Neuronal stem cell (in vitro differentiated cells): ENCODE measurements at regions not wholly inside any gene's neighbourhood (a gene's known extent, or its start where the extent isn't known, plus 50 kb on each side); places are given as distances from the start of the nearest gene placed in this dataset.

Experiments
- DNase-seq: peaks from one replicate; pipeline ENCODE4 v3.0.0-alpha.2; 2013; ENCODE audit warnings: low spot score
- H2AFZ ChIP-seq: one replicate; pipeline ENCODE4 v1.6.1; 2013; ENCODE audit warnings: mild to moderate bottlenecking, low read length, inconsistent platforms
- H2AK5ac ChIP-seq: 2 replicates; pipeline ENCODE4 v1.6.1; 2013; ENCODE audit warnings: low read depth, mild to moderate bottlenecking, inconsistent platforms, low read length, moderate library complexity, mixed read lengths
- H2BK120ac ChIP-seq: 2 replicates; pipeline ENCODE4 v1.6.1; 2013; ENCODE audit warnings: low read depth, mild to moderate bottlenecking, inconsistent platforms, low read length, moderate library complexity, mixed read lengths
- H2BK12ac ChIP-seq: one replicate; pipeline ENCODE4 v1.6.1; 2013; ENCODE audit warnings: low read length, inconsistent platforms
- H2BK15ac ChIP-seq: 2 replicates; pipeline ENCODE4 v1.6.1; 2013; ENCODE audit warnings: mild to moderate bottlenecking, low read length, inconsistent platforms, mixed read lengths
- H2BK5ac ChIP-seq: one replicate; pipeline ENCODE4 v1.6.1; 2013; ENCODE audit warnings: inconsistent platforms, mild to moderate bottlenecking, low read length, moderate library complexity
- H3K14ac ChIP-seq: one replicate; pipeline ENCODE4 v1.6.1; 2013; ENCODE audit warnings: low read length, inconsistent platforms
- H3K18ac ChIP-seq: 2 replicates; pipeline ENCODE4 v1.6.1; 2013; ENCODE audit warnings: low read length, inconsistent platforms
- H3K23ac ChIP-seq: 2 replicates; pipeline ENCODE4 v1.6.1; 2013; ENCODE audit warnings: low read depth, mild to moderate bottlenecking, mixed read lengths, low read length, inconsistent platforms; ENCODE audit not compliant: poor library complexity
- H3K27ac ChIP-seq: replicated peaks from 3 replicates; pipeline ENCODE4 v1.5.1; 2013; ENCODE audit warnings: low read length, inconsistent platforms
- H3K27me3 ChIP-seq, 3 experiments: 2 replicates each; pipeline ENCODE4 v1.6.1; 2013; ENCODE audit warnings: low read length in 3 of 3, mild to moderate bottlenecking in 2 of 3, inconsistent platforms in 1 of 3, low read depth in 1 of 3, mixed read lengths in 1 of 3, moderate library complexity in 1 of 3; ENCODE audit not compliant: control insufficient read depth in 3 of 3, insufficient read depth in 3 of 3
- H3K36me3 ChIP-seq, 2 donors: replicated peaks in 1 of 2; 2 replicates each; pipeline ENCODE4 v1.6.1; 2013; ENCODE audit warnings: low read length in 2 of 2; ENCODE audit not compliant: control insufficient read depth in 2 of 2, insufficient read depth in 2 of 2
- H3K4ac ChIP-seq: 2 replicates; pipeline ENCODE4 v1.6.1; 2013; ENCODE audit warnings: inconsistent platforms, mild to moderate bottlenecking, low read length, moderate library complexity
- H3K4me1 ChIP-seq, 2 donors: 1 replicate in 1 of 2; 2 replicates in 1 of 2; pipeline ENCODE4 v1.6.1; 2013; ENCODE audit warnings: low read length in 2 of 2, low read depth in 1 of 2; ENCODE audit not compliant: control insufficient read depth in 2 of 2, insufficient read depth in 1 of 2
- H3K4me2 ChIP-seq: one replicate; pipeline ENCODE4 v1.6.1; 2013; ENCODE audit warnings: mild to moderate bottlenecking, low read length, inconsistent platforms; ENCODE audit not compliant: insufficient read depth, poor library complexity, severe bottlenecking
- H3K4me3 ChIP-seq, 2 donors: 2 replicates each; pipeline ENCODE4 v1.5.1; 2013; ENCODE audit warnings: low read length in 2 of 2, mild to moderate bottlenecking in 2 of 2, inconsistent platforms in 1 of 2, moderate library complexity in 1 of 2
- H3K79me1 ChIP-seq: one replicate; pipeline ENCODE4 v1.6.1; 2013; ENCODE audit warnings: low read depth, mild to moderate bottlenecking, inconsistent platforms, low read length, moderate library complexity
- H3K9ac ChIP-seq: one replicate; pipeline ENCODE4 v1.6.1; 2013; ENCODE audit warnings: mild to moderate bottlenecking, low read depth, low read length, inconsistent platforms; ENCODE audit not compliant: poor library complexity
- H3K9me3 ChIP-seq, 2 donors: replicated peaks in 1 of 2; 2 replicates each; pipeline versions ENCODE3 to v1.6.1; 2013; ENCODE audit warnings: low read length in 2 of 2, mild to moderate bottlenecking in 2 of 2, inconsistent platforms in 1 of 2, low read depth in 1 of 2, mixed read lengths in 1 of 2, moderate library complexity in 1 of 2; ENCODE audit not compliant: control insufficient read depth in 2 of 2, insufficient read depth in 1 of 2
- H4K8ac ChIP-seq: one replicate; pipeline ENCODE4 v1.6.1; 2013; ENCODE audit warnings: low read depth, mild to moderate bottlenecking, inconsistent platforms, low read length, moderate library complexity
- H4K91ac ChIP-seq: one replicate; pipeline ENCODE4 v1.6.1; 2013; ENCODE audit warnings: low read length, low read depth, mild to moderate bottlenecking, inconsistent platforms; ENCODE audit not compliant: poor library complexity
- WGBS, 2 donors: extraction: QIAGEN DNeasy Blood & Tissue Kit; methylation state at CpG; one replicate each; pipeline ENCODE4 v1.1.7; 2013; ENCODE audit warnings: missing lambda C conversion rate in 2 of 2, mixed read lengths in 1 of 2; ENCODE audit not compliant: insufficient read length in 2 of 2, insufficient replicate concordance in 1 of 2; ENCODE audit errors: extremely low coverage in 2 of 2; 5-methylcytosine and 5-hydroxymethylcytosine counted together

DNA sequence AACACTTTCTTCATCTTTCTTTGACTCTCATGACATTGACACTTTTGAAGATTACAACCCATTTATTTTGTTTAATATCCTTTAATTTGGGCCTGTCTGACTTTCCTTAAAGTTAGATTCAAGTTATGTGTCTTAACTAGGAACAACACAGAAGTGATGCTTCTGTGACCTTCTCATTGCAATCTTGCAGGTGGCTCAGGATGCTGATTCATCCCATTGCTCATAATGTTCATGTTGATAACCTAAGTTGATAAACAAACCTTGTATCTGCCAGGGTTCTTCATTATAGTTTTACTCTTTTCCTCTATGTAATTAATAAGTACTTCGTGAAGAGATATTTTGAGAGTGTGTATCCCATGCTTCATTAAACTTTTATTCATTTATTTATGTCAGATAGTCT is 107.2 kb upstream of the SHB start:
- no peak overlapping the region for H3K23ac ChIP-seq
- H3K14ac ChIP-seq: no peak overlapping the region
- no peak overlapping the region for H2AK5ac ChIP-seq
- H3K9me3 ChIP-seq: no peaks in the 10 kb centered on the region
- no peak overlapping the region for H3K4ac ChIP-seq
- no peaks in the 10 kb centered on the region for H3K79me1 ChIP-seq
- no peak overlapping the region for H3K18ac ChIP-seq
- H4K91ac ChIP-seq: no peak overlapping the region
- H2BK120ac ChIP-seq: no peak overlapping the region
- H3K4me1 ChIP-seq: peaks cover 0 to 3% of the 10 kb centered on the region in 2 donors
- H2BK15ac ChIP-seq: no peak overlapping the region
- H3K9ac ChIP-seq: no peak overlapping the region
- H3K27me3 ChIP-seq: no peaks in the 10 kb centered on the region
- H2BK5ac ChIP-seq: no peak overlapping the region
- H3K4me3 ChIP-seq: no peak overlapping the region
- WGBS, 2 donors: no CpG with 5 or more reads among the region's 1 CpG
- H2BK12ac ChIP-seq: no peak overlapping the region
- H3K36me3 ChIP-seq: peaks cover 0 to 2% of the 10 kb centered on the region in 2 donors
- no peak overlapping the region for H3K4me2 ChIP-seq
- no peak overlapping the region for H2AFZ ChIP-seq
- H4K8ac ChIP-seq: no peak overlapping the region
- DNase-seq: no peak
- no peak overlapping the region for H3K27ac ChIP-seq

DNA sequence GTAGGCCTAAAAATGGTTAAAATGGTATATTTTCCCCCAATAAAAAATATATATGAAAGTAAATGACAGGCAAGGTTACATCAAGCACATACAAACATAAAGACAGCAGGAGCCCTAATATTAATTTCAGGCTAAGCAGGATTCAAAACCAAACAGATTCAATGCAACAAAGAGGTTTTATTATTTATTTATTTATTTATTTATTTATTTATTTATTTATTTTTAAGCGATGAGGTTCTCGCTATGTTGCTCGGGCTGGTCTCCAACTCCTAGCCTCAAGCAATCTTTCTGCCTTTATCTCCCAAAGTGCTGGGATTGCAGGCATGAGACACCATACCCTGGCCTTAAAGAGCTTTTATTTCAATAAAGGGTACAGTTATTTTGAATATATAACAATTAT is 106.4 kb upstream of the SHB start:
- no peak overlapping the region for H3K27ac ChIP-seq
- WGBS, 2 donors: no CpG with 5 or more reads among the region's 3 CpGs
- no peaks in the 10 kb centered on the region for H3K79me1 ChIP-seq
- peaks cover 0 to 2% of the 10 kb centered on the region in 2 donors for H3K36me3 ChIP-seq
- no peak overlapping the region for H2BK12ac ChIP-seq
- H2AK5ac ChIP-seq: no peak overlapping the region
- no peak overlapping the region for H2BK5ac ChIP-seq
- H3K4me3 ChIP-seq: no peak overlapping the region
- no peak overlapping the region for H3K4ac ChIP-seq
- H2BK15ac ChIP-seq: no peak overlapping the region
- no peak overlapping the region for H3K14ac ChIP-seq
- H3K9me3 ChIP-seq: no peaks in the 10 kb centered on the region
- no peak overlapping the region for H4K8ac ChIP-seq
- H3K4me2 ChIP-seq: no peak overlapping the region
- no peak overlapping the region for H2BK120ac ChIP-seq
- H3K9ac ChIP-seq: no peak overlapping the region
- no peak overlapping the region for H4K91ac ChIP-seq
- no peak overlapping the region for H3K18ac ChIP-seq
- H3K23ac ChIP-seq: no peak overlapping the region
- H3K27me3 ChIP-seq: no peaks in the 10 kb centered on the region
- DNase-seq: no peak
- H3K4me1 ChIP-seq: peaks cover 0 to 2% of the 10 kb centered on the region in 2 donors
- no peak overlapping the region for H2AFZ ChIP-seq

DNA sequence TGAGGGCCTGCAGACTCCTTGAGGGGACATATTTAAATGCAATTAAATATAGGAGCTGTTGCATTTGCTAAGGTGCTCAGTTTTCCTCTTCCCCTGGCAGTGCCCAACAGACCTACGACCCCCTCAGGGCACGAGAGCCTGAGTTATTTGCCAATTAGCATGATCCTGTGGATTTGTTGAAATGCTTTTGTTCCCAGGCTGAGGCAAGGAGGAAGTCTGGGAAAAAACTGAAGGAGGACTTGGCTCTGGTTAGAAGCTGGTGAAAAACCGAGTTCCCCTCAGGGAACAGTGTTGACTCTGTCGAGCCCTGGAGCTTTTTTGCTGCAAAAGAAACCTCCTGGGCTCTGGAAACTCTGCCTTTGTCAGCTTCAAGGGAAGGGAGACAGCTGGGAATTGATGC is 103.6 kb upstream of the SHB start:
- H3K9me3 ChIP-seq: peaks cover 0 to 2% of the 10 kb centered on the region in 2 donors
- H3K9ac ChIP-seq: no peak overlapping the region
- no peak overlapping the region for H3K14ac ChIP-seq
- no peak overlapping the region for H4K8ac ChIP-seq
- no peak overlapping the region for H3K23ac ChIP-seq
- no CpG with 5 or more reads among the region's 4 CpGs for WGBS, 2 donors
- no peak overlapping the region for H3K4ac ChIP-seq
- no peak overlapping the region for H3K4me2 ChIP-seq
- no peaks in the 10 kb centered on the region for H3K79me1 ChIP-seq
- DNase-seq: no peak
- H2BK15ac ChIP-seq: no peak overlapping the region
- H2BK120ac ChIP-seq: no peak overlapping the region
- no peak overlapping the region for H3K4me3 ChIP-seq
- no peak overlapping the region for H2AFZ ChIP-seq
- no peak overlapping the region for H3K18ac ChIP-seq
- H3K27ac ChIP-seq: no peak overlapping the region
- H3K4me1 ChIP-seq: peaks cover 0 to 2% of the 10 kb centered on the region in 2 donors
- no peak overlapping the region for H4K91ac ChIP-seq
- no peak overlapping the region for H2BK5ac ChIP-seq
- H2AK5ac ChIP-seq: no peak overlapping the region
- H3K27me3 ChIP-seq: no peaks in the 10 kb centered on the region
- H3K36me3 ChIP-seq: peaks cover 0 to 2% of the 10 kb centered on the region in 2 donors
- no peak overlapping the region for H2BK12ac ChIP-seq

DNA sequence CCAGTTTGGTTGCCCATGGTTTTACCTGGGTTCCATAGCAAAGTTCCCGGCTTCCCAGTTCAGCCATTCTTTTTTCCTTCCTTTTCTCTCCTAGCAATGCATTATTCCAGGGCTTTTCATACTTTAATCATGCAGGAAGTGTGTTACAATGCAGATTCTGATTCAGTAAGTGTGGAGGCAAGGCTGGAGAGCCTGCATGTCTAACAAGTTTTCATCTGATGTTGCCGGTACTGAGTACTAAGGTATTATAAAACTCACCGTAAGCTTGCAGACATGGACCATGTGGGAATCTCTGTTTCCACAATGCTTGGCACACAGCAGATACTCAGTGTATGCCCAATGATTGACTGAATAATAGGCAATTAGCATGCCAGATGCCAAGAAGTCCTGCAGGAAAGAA is 102.9 kb upstream of the SHB start:
- Histone ChIP-seq H2BK15ac (no peak overlapping the region), H2BK5ac (no peak overlapping the region), H3K4me2 (no peak overlapping the region), H2BK120ac (no peak overlapping the region), H3K27me3 (no peaks in the 10 kb centered on the region), H2BK12ac (no peak overlapping the region), H2AFZ (no peak overlapping the region), H4K8ac (no peak overlapping the region), H3K27ac (no peak overlapping the region), H3K36me3 (peaks cover 0 to 2% of the 10 kb centered on the region in 2 donors), H3K4me3 (no peak overlapping the region), H4K91ac (no peak overlapping the region), H3K18ac (no peak overlapping the region), H2AK5ac (no peak overlapping the region), H3K9me3 (peaks cover 0 to 2% of the 10 kb centered on the region in 2 donors), H3K4me1 (peaks cover 0 to 2% of the 10 kb centered on the region in 2 donors), H3K14ac (no peak overlapping the region), H3K79me1 (no peaks in the 10 kb centered on the region), H3K23ac (no peak overlapping the region), H3K4ac (no peak overlapping the region), H3K9ac (no peak overlapping the region)
- no peak for DNase-seq
- no CpG with 5 or more reads among the region's 3 CpGs for WGBS, 2 donors
